ENCODE measurements at regions not wholly inside any gene's neighbourhood (a gene's known extent, or its start where the extent isn't known, plus 50 kb on each side); places are given as distances from the start of the nearest gene placed in this dataset.

DNA sequence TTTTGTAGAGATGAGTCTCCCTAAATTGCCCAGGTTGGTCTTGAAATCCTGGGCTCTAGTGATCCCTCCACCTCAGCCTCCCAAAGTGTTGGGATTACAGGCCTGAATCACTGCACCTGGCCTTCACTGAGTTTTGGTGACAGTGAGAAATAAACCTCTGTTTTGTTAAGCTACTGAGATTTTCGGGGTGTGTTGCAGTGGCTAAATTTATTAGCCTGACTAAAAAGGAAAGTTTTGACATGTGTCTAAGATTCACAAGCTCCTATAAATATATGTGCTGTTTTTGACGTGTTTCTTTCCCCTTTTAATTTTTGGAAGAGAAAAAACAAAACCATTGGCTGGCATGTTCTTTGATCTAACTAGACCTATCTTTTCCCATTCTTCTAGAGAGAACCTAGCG is 190.5 kb upstream of the MC4R start:
- H3K27me3 ChIP-seq (ENCODE audit: control insufficient read depth, insufficient read depth, low read length, poor library complexity, severe bottlenecking): no peaks in the 10 kb centered on the region
- H3K4me3 ChIP-seq (ENCODE audit: low read length): no peak overlapping the region
- Mint-ChIP-seq H3K27me3 (ENCODE audit: insufficient read depth) (no peaks in the 10 kb centered on the region), H3K9me3 (no peaks in the 10 kb centered on the region), H3K4me1 (no peaks in the 10 kb centered on the region), H3K4me3 (no peak overlapping the region), H3K36me3 (ENCODE audit: low read depth) (no peaks in the 10 kb centered on the region), H3K27ac (no peak overlapping the region)
- H3K36me3 ChIP-seq (ENCODE audit: control insufficient read depth, insufficient read depth, low read length): no peaks in the 10 kb centered on the region
- 89 to 100% methylated on average over 1 to 3 of the region's 3 CpGs for WGBS, 2 experiments (ENCODE audit: insufficient coverage in 1 of 2, insufficient read length in 1 of 2)
- TF ChIP-seq, protein P1, sequence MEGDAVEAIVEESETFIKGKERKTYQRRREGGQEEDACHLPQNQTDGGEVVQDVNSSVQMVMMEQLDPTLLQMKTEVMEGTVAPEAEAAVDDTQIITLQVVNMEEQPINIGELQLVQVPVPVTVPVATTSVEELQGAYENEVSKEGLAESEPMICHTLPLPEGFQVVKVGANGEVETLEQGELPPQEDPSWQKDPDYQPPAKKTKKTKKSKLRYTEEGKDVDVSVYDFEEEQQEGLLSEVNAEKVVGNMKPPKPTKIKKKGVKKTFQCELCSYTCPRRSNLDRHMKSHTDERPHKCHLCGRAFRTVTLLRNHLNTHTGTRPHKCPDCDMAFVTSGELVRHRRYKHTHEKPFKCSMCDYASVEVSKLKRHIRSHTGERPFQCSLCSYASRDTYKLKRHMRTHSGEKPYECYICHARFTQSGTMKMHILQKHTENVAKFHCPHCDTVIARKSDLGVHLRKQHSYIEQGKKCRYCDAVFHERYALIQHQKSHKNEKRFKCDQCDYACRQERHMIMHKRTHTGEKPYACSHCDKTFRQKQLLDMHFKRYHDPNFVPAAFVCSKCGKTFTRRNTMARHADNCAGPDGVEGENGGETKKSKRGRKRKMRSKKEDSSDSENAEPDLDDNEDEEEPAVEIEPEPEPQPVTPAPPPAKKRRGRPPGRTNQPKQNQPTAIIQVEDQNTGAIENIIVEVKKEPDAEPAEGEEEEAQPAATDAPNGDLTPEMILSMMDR (conservative IDR thresholded peaks at IDR 0.05): no peak
- no peak overlapping the region for H3K9ac ChIP-seq (ENCODE audit: extremely low read depth, low read length, poor library complexity, severe bottlenecking)
- no peaks in the 10 kb centered on the region for H3K4me1 ChIP-seq (ENCODE audit: control insufficient read depth, insufficient read depth, low read length)
- H3K27ac ChIP-seq (ENCODE audit: low read depth, low read length): no peak overlapping the region
- DNase-seq: no peak
- no peaks in the 10 kb centered on the region for H3K9me3 ChIP-seq (ENCODE audit: control insufficient read depth, low read length)

DNA sequence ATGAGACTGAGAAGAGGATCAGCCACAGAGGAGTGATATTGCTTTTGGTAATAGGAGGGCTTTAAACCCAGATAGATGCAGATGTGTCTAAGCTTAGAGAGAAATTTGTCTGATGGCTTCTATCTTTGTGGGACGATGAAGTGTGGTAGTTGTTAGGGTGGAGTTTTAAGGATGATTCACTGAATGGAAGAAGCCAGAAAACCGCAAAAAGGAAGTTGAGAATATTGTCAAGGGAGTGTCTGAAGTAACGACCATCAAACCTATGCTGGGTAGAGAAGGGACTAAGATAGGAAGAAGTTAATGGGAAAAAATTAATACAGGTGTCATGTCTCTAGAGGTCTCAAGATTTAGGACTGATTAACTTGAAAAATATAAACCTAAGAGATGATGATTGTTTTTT is 195.6 kb upstream of the MC4R start:
- Mint-ChIP-seq H3K27ac (no peak overlapping the region), H3K4me1 (no peaks in the 10 kb centered on the region), H3K4me3 (no peak overlapping the region), H3K27me3 (ENCODE audit: insufficient read depth) (no peaks in the 10 kb centered on the region), H3K36me3 (ENCODE audit: low read depth) (no peaks in the 10 kb centered on the region), H3K9me3 (no peaks in the 10 kb centered on the region)
- Histone ChIP-seq H3K36me3 (ENCODE audit: control insufficient read depth, insufficient read depth, low read length) (no peaks in the 10 kb centered on the region), H3K4me3 (ENCODE audit: low read length) (no peak overlapping the region), H3K9ac (ENCODE audit: extremely low read depth, low read length, poor library complexity, severe bottlenecking) (no peak overlapping the region), H3K4me1 (ENCODE audit: control insufficient read depth, insufficient read depth, low read length) (no peaks in the 10 kb centered on the region), H3K9me3 (ENCODE audit: control insufficient read depth, low read length) (no peaks in the 10 kb centered on the region), H3K27ac (ENCODE audit: low read depth, low read length) (no peak overlapping the region), H3K27me3 (ENCODE audit: control insufficient read depth, insufficient read depth, low read length, poor library complexity, severe bottlenecking) (no peaks in the 10 kb centered on the region)
- WGBS, 2 experiments (ENCODE audit: insufficient coverage in 1 of 2, insufficient read length in 1 of 2): 91 to 92% methylated on average over 3 of the region's 3 CpGs
- TF ChIP-seq, protein P1 (conservative IDR thresholded peaks at IDR 0.05): no peak
- no peak for DNase-seq

DNA sequence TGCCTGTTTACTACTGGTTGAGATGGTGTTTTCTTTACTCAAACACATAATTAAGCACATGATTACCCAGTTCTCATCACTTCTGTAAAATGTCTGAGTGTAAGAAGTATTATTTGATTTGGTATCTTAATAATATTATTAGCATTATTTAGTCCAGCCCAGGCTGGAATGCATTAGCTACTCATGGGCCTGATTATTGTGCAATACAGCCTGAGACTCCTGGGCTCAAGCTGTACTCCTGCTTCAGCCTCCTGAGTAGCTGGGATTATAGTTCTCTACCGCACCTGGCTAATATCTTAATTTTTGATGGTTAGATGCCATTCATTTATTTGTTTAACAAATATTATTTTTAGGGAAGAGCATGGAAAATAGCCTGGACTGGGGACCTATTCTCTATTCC is 197.6 kb upstream of the MC4R start:
- H3K36me3 ChIP-seq (ENCODE audit: control insufficient read depth, insufficient read depth, low read length): no peaks in the 10 kb centered on the region
- H3K27me3 ChIP-seq (ENCODE audit: control insufficient read depth, insufficient read depth, low read length, poor library complexity, severe bottlenecking): no peaks in the 10 kb centered on the region
- no peak overlapping the region for H3K4me3 ChIP-seq (ENCODE audit: low read length)
- no peaks in the 10 kb centered on the region for H3K9me3 ChIP-seq (ENCODE audit: control insufficient read depth, low read length)
- no peaks in the 10 kb centered on the region for H3K4me1 Mint-ChIP-seq
- TF ChIP-seq, protein P1 (conservative IDR thresholded peaks at IDR 0.05): no peak
- no peak overlapping the region for H3K4me3 Mint-ChIP-seq
- H3K9me3 Mint-ChIP-seq: no peaks in the 10 kb centered on the region
- DNase-seq: no peak
- no peak overlapping the region for H3K27ac ChIP-seq (ENCODE audit: low read depth, low read length)
- WGBS, 2 experiments (ENCODE audit: insufficient coverage in 1 of 2, insufficient read length in 1 of 2): 100% methylated on average over 1 of the region's 1 CpG; no CpG with 5 or more reads in 1 of the 2 experiments
- H3K27me3 Mint-ChIP-seq (ENCODE audit: insufficient read depth): no peaks in the 10 kb centered on the region
- no peaks in the 10 kb centered on the region for H3K36me3 Mint-ChIP-seq (ENCODE audit: low read depth)
- H3K27ac Mint-ChIP-seq: no peak overlapping the region
- H3K9ac ChIP-seq (ENCODE audit: extremely low read depth, low read length, poor library complexity, severe bottlenecking): no peak overlapping the region
- no peaks in the 10 kb centered on the region for H3K4me1 ChIP-seq (ENCODE audit: control insufficient read depth, insufficient read depth, low read length)
